A673 (cell line): ENCODE measurements at regions not wholly inside any gene's neighbourhood (a gene's known extent, or its start where the extent isn't known, plus 50 kb on each side); places are given as distances from the start of the nearest gene placed in this dataset.

Source experiments
- CTCF ChIP-seq: fragments of 300-800, 200-600 bp; sonication (generic); conservative IDR thresholded peaks from 2 replicates; pipeline ENCODE4 v1.5.1; 2017; ENCODE audit warnings: low read depth, mild to moderate bottlenecking, antibody characterized with exemption, low read length, moderate library complexity, mixed read lengths
- EZH2 ChIP-seq: fragments of 200-600 bp; sonication (generic); IDR thresholded peaks from 2 replicates; pipeline ENCODE4 v1.6.1; 2017; ENCODE audit warnings: borderline replicate concordance, low read depth, mild to moderate bottlenecking, mixed read lengths, antibody characterized with exemption, low read length; ENCODE audit not compliant: poor library complexity, severe bottlenecking

GRCh38 chr2:187078297-187078696, 229.3 kb upstream of the ZSWIM2 start:
- TF ChIP-seq CTCF (no peak), EZH2 (no peak)
